NAMALWA (cell line): ENCODE measurements at regions not wholly inside any gene's neighbourhood (a gene's known extent, or its start where the extent isn't known, plus 50 kb on each side); places are given as distances from the start of the nearest gene placed in this dataset.
"Not testable (repeated sequence)": the region's sequence is repeated elsewhere in the genome, so short reads cannot be mapped to it uniquely, and the experiment has no call there.

Source experiments
- DNase-seq: peaks from one replicate; pipeline ENCODE4 v3.0.0-alpha.2; 2015; ENCODE audit warnings: low spot score

DNA sequence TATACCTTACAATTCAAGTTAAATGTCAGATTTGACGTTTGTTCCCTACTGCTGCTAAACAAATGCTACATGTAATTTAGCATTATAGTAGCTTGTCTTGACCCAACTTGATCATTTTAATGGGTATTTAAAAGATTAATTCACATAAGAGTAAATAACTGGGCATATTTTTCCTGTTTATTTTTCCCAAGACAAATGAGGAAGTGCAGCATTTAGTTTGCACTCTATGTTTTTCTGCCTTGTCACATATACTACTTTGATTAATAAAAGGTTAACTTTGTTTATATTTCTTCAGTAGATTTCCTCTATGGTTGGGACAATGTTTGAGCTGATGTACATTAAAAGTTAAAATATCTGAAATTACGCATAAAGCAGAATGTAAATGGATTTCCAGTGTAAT, 641.8 kb downstream of the PRR16 start:
- no peak for DNase-seq

DNA sequence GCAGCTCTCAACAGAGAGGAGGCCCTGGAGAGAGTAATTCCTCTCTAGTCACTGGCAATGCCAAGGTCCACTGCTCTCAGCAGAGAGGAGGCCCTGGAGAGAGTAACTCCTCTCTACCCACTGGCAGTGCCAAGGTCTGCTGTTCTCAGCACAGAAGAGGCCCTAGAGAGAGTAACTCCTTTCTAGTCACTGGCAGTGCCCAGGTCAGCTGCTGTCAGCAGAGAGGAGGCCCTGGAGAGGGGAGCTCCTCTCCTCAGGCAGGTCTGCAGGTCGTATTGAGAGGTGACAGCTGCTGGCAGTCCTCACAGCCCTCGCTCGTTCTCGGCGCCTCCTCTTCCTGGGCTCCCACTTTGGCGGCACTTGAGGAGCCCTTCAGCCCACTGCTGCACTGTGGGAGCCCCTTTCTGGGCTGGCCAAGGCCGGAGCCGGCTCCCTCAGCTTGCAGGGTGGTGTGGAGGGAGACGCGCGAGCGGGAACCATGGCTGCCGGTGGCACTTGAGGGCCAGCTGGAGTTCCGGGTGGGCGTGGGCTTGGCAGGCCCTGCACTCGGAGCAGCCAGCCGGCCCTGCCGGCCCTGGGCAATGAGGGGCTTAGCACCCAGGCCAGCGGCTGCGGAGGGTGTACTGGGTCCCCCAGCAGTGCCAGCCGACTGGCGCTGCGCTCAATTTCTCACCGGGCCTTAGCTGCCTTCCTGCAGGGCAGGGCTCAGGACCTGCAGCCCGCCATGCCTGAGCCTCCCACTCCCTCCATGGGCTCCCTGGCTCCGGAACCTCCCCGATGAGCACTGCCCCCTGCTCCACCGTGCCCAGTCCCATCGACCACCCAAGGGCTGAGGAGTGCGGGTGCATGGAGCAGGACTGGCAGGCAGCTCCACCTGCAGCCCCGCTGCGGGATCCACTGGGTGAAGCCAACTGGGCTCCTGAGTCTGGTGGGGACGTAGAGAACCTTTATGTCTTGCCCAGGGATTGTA, 642.9 kb downstream of the PRR16 start:
- DNase-seq, result not testable (repeated sequence)

DNA sequence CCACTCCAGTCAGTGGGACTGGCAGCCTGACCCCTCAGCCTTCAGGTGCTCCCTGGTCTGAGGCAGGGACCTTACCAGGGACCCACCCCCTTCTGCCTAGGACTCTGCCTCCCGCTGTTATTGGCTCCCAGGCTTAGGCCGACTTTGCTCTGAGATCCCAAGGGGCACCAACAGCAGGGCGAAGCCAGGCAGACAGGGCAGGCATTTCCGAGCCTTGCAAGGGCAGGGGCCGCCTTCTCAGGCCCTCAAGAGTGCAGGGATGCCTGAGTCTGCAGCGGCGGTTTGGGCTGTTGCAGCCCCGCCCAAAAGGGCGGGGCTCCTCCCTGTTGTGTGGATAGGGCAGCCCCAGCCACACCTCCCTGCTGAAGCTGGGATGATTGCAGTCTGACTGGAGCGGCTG, 644.6 kb downstream of the PRR16 start:
- no peak for DNase-seq

DNA sequence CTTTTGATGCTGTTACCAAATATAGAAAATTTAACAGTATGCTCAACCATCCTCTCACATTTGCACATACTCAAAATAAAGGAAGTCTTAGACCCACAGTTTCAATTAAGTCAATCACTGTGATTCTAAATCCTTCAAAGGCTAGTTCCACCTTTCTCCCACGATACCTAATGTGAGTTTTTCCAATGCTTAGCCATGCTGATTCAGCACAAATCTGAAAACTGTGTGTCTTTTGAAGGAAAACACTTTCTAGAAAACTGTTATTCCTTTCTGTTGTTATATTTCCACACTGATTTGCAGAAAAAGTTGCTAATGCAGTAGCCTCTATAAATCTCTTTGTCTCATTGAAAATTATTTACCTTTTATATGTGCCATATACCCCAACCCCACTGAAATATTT, 645.7 kb downstream of the PRR16 start:
- no peak for DNase-seq

DNA sequence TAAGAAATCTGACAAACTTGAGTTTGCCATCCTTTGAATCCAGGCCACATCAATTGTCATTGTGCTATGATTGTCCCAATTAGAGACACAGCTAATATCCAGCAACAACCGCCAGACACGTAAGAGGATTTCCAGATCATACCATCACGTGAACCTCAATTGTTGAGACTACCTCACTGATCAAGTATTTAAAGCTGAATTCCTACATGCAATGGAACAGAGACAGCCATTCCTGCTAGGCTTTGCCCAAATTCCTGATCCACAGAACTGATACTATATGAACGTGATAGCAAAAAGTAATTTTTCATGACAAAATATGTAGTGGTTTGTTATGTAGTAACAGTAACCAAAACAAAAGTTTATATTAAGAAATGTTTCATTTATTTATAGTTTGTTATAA, 657.7 kb downstream of the PRR16 start:
- DNase-seq, result no peak

DNA sequence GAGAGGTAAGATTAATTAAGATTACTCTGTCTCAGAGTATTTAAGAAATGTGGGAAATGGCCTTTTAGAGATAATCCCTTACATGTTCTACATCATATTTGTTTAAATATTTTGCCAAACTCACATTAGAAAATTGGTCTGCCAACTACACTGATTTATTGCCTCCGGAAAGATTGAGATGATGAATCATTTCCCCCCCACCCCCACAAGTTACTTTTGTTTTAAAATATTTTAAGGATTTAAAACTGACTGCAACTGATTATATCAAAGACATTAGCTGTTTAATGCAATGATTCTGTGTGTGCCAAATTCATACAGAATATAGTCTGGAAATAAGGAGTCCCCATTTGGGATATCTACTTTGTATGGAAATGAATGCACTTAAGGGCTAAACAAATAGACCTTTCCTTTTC, 674.4 kb downstream of the PRR16 start:
- no peak for DNase-seq

DNA sequence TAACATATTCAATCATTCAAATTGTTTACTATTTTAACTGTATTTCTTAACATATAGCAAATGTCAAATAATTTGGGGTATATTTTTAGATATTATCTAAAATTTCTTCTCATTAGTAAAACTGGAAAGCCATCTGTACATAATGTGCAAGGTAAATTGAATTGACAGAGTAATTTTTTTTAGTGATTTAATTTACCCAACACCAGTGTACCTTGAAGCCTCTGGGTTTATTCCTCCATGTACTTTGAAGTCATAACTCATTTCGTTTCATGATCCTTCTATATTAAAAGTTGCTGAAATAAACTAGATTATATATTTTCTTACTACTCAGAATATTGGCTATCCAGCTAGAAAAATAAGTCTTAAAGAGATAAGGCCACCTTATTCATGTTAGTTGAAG, 674.9 kb downstream of the PRR16 start:
- no peak for DNase-seq

DNA sequence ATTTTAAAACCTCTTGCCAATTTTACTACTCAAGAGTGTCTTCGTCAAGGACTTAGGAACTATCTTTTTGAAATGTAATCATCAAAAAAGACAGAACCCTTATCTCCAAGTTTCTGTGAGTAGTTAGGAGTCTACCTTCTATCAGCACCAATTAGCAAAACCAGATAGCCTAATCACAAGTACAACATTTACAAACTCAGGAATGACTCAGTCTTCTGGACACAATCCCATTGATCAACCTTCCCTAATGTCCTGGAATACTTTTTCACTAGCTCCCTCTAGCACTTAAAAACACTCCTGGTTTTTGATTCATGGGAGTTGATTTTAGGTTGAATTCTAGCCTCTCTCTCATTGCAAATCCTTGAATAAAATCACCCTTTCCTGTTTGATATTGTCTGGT, 680.7 kb downstream of the PRR16 start:
- DNase-seq, result no peak

DNA sequence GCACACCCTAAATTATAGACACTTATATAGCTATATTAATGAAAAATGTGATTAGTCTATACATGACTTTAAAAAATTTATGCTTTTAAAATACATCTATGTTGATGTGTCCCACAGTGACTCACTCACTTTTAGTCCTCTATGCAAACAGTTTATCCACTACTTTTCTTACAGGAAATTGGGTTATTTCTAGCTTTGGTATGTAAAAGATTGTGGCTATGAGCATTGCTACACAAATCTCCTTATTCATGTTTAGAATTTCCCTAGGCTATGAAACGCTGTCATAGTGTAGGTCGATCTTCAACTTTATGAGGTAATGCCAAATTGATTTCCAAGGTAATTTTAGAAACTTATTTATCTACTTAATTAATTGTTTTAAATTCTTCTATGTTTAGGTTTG, 687.4 kb downstream of the PRR16 start:
- DNase-seq, result peak; percentile 14

DNA sequence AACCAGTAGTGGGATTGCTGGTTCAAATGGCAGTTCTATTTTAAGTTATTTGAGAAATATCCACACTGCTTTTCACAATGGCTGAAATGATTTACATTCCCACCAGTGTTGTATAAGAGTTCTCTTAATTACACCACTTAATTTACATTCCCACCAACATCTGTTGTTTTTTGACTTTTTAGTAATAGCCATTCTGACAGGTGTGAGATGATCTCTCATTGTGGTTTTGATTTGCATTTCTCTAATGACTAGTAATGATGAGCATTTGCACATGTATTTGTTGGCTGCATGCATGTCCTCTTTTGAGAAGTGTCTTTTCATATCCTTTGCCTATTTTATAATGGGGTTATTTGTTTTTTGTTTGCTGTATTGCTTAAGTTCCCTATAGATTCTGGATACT, 688.3 kb downstream of the PRR16 start:
- peak; percentile 72 for DNase-seq

DNA sequence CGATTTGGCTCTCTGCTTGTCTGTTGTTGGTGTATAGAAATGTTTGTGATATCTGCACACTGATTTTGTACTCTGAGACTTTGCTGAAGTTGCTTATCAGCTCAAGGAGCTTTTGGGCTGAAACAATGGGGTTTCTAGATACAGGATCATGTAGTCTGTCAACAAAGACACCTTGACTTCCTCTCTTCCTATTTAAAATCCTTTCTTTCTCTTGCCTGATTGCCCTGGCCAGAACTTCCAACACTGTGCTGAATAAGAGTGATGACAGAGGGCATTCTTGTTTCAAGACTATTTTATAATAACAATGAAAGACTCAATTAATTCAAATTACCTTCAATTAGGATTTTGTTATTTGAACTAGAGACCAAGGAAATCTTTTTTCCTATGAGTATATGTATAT, 692.5 kb downstream of the PRR16 start:
- no peak for DNase-seq

DNA sequence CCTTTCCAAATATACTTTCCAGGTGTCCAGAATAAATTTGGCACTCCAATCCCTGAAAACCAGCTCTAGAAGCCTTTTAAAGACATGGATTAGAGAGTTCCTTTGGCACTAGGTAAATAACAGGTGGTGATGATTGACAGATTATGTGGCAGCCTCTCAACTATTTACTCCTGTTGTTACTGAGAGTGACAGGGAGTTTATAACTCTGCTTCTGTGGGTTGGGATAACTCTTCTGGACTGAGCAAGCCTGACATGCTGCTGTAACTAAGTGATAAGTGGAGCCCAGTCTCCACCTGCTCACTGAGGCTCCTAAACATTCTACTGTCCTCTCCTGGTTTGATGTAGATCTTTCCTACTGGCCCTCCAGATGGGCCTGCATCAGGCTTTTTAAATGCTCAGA, 693.2 kb upstream of the FTMT start:
- DNase-seq, result no peak

DNA sequence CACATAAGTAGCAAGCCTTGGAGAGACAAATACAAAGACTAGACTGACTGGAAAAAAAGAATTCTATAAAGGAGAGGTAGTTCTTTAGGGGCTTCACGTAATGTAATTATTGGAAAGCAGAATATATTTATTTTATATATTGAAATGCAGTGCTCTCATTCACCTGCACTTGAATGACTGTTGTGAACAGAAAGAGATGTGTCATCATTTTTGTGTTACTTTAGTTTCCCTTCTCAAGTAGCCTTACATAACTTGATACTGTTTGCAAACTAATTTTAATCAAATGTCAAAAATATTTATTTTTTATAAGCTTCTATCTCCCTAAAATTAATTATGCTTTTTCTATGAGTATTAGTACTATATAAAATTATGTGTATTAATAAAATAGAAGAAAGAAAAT, 691.1 kb upstream of the FTMT start:
- DNase-seq, result no peak

DNA sequence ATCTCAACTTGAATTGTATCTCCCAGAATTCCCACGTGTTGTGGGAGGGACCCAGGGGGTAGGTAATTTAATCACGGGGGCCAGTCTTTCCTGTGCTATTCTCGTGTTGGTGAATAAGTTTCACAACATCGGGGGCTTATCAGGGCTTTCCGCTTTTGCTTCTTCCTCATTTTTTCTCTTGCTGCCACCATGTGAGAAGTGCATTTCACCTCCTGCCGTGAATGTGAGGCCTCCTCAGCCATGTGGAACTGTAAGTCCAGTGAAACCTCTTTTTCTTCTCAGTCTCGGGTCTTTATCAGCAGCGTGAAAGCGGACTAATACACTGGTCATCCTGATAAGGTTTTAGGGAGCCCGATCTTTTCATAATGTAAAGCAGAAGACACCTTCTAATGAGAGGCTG, 687.0 kb upstream of the FTMT start:
- no peak for DNase-seq

DNA sequence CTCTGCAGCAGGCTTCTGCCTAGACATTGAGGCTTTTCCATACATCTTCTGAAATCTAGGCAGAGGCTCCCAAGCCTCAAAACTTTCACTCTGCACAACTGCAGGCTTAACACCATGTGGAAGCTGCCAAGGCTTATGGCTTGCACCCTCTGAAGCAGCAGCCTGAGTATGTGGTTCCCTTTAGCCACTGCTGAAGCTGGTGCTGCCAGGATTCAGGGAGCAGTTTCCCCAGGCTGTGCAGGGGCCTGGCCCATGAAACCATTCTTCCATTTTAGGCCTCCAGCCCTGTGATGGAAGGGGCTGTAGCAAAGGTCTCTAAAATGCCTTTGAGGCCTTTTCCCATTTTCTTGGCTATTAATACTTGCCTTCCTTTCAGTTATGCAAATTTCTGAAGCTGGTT, 680.3 kb upstream of the FTMT start:
- DNase-seq, result no peak

DNA sequence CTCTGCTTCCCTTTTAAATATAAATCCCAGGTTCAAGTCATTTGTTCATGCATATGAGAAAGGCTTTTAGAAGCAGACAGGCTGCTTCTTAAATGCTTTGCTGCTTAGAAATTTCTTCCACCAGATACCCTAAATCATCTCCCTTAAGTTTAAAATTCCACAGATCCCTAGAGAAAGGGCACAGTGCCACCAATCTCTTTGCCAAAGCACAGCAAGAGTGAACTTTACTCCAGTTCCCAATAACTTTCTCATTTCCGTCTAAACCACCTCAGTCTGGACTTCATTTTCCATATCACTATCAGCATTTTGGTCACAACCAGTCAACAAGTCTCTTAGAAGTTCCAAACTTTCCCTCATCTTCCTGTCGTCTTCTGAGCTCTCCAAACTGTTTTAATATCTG, 679.8 kb upstream of the FTMT start:
- no peak for DNase-seq

DNA sequence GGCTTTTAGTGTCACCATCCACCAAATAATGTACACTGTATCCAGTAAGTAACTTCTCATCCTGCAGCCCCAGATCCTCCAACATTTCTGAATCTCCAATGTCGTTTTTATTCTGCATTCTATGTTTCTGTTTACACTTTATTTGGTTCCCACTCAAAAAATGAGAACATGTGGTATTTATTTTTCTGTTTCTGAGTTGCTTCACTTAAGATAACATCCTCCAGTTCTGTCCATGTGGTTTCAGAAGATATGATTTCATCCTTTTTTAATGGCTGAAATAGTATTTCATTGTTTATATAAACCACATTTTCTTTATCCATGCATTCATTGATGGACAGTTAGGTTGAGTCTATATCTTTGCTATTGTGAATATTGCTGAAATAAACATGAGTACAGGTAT, 677.3 kb upstream of the FTMT start:
- no peak for DNase-seq

DNA sequence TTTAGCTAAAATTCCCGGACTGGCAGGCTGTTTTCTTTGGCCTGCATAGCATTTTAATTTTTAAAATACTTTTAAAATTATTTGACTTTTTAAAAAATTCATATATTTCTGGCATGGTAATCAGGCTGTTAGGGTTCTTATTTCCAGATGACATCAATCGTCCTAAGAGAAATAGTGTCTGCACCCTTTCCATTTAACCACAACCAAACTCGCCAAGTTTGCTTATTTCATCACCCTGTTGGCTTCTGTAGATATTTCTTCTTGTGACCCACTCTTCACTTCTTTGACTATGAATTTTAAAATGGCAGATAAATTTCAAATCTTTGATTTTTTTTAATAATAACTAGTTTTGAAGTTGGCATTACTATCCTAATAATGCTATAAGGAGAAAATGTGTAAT, 675.7 kb upstream of the FTMT start:
- no peak for DNase-seq

DNA sequence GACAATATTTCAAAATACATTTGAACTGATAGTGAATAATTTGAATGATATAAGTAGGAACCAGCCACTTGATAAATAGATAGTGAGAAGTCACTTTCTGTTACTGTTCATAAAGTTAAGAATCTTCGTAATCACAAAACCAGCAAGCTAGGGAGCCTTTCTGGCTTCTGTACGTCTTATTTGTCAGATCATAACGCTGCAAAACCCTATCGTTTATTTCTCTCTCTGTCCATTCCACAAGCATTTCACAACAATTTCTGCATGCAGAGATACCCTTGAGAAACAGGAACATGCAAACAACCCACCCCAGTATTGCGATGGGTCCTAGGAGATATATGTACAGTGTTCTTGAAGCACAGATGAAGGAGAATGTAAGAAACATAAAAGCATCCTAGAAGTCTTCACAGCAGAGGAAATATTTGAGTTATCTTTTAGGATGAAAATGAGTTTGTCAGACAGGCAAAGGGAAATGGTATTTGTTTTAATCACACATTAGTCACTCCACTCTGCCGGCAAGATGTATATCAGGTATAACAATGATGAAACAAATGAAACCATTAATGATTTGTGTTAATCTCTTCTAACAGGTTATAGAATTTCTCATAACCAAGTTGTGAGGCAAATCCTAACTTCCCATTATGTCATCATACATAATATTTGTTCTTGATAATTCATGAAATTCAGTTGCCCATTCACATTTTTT, 668.7 kb upstream of the FTMT start:
- no peak for DNase-seq

DNA sequence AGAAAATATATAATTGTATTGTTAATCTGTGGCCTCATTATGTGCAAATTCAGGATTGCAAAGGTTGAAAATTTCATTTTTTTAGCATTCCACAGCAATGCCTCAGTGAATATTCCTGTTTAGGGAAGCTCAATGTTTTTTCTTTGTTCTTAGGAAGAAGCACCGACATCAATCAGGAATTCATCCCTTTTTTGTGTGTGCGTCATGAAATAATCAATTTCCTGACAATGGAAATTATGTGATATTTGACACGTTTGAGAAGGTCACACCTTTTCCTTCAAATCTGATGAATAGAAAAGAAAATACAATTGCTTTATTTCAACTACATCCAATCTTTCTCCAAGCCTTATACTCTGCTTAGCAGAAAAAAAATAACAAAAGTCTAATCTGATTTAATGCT, 662.8 kb upstream of the FTMT start:
- DNase-seq, result no peak

DNA sequence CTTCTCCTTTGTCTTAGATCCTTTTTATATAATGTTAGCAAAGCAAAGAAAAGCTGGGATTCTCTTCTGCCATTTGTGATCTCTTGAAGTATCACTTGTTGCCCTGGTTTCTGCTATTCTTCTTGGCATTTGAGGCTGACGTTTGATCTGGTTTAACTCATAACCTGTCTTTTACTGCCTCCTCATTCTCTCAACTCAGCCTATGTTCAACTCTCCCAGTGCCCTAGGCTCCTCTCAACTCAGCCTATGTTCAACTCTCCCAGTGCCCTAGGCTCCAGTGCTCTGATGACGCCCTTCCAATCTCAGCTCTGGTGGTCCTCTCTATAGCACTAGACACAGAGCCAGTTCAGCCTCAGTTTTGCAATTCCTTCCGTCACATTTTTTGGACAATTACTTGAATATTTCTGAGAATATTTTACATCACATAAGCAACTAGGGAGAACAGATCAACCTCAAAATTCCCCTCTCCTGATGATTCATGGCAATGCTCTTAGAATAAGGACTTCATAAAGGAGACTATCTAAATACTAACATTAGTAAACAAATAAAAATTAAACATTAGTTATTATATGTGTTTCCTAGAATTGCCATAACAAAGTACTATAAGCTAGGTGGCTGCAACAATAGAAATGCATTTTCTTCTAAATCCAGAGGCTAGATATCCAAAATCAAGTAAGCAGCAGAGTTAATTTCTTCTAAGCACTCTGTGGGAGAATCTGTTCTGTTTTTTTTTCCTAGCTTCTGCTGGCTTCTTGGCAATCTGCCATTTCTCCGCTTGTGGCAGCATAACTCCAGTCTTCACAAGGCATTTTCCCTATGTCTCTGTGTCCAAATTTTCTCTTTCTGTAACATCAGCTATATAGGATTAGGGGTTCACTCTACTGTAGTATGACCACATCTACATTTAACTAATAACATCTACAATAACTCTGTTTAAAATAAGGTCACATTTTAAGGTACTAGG, 662.1 kb upstream of the FTMT start:
- DNase-seq, result no peak

DNA sequence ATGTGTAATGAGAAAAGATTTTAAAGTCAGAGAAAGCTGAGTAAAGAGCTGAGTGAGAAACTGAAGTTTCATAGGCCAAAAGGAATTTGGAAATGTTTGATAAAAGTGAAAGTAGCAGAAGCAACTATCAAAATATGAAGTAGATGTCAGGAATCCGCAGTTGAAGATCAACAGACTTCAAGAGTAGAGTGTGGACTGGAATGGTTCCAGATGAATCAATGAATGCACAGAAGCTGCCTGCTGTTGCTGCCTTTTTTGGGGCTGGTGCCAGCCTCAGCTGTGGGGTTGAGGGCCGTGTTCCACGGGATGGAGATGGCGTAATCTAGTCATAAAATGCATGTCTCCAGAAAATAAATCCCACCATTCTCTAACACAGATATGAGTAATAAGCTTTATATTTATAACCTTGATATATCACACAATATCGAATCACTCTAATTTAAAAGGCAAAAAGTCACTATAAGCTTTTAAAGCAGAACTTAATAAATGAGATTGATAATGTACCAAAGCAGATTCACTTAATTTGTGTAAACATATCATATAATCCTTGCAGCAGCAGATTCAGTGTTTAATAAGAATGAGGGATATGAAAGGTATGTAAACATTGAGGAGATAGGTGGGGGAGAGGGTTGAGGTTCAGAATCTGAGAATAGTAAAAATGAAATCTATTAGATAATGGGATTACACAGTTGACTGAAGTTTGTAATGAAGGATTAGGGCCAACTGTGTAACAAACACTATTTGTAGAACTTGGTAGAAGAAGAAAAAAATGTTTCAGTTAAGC, 652.3 kb upstream of the FTMT start:
- DNase-seq, result no peak
